ENCODE measurements at regions not wholly inside any gene's neighbourhood (a gene's known extent, or its start where the extent isn't known, plus 50 kb on each side); places are given as distances from the start of the nearest gene placed in this dataset.

- TF ChIP-seq CTCF (IDR thresholded peaks at IDR 0.05), result no peak
- no peak for TF ChIP-seq POLR2A (IDR thresholded peaks at IDR 0.05)
- no peak for TF ChIP-seq POLR2AphosphoS5 (IDR thresholded peaks at IDR 0.05)
Measured at GRCh38 chr10:35712486-35712885, 70.4 kb upstream of the FZD8 start.
